ENCODE measurements at regions not wholly inside any gene's neighbourhood (a gene's known extent, or its start where the extent isn't known, plus 50 kb on each side); places are given as distances from the start of the nearest gene placed in this dataset.

DNA sequence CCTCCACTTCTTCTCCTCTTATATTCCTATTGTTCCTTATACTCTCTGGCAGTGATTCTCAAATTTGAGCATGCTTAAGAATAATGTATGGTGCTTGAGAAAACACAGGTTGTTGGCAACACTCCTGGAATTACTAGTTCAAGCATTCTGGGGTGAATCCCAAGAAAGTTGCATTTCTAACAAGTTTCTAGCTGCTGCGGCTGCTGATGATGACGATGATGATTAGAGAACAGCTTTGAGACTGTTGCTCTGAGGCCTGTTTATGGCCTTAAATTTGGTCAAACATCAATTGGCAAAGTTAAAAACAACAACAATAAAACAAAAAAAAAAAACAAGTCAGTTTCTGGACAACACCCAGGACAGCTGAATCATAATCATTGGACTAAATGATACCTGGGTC is 961.9 kb downstream of the CDH11 start:
- Histone ChIP-seq H3K9me3 (no peaks in the 10 kb centered on the region), H3K27me3 (no peaks in the 10 kb centered on the region), H3K36me3 (no peaks in the 10 kb centered on the region), H3K4me1 (no peaks in the 10 kb centered on the region), H3K4me3 (no peak overlapping the region), H3K27ac (no peak overlapping the region)
- intact Hi-C loops (cut with DNase I; ENCODE audit: low total_unique reads): no loop called here
- DNase-seq: no peak
- TF ChIP-seq CTCF (IDR thresholded peaks at IDR 0.05) (no peak), POLR2A (IDR thresholded peaks at IDR 0.05) (no peak)

- no peaks in the 10 kb centered on the region for H3K27me3 ChIP-seq
- no peak overlapping the region for H3K27ac ChIP-seq
- TF ChIP-seq CTCF (IDR thresholded peaks at IDR 0.05): no peak
- H3K9me3 ChIP-seq: no peaks in the 10 kb centered on the region
- intact Hi-C loops (cut with DNase I; ENCODE audit: low total_unique reads): no loop called here
- no peak for DNase-seq
- H3K4me3 ChIP-seq: no peak overlapping the region
- no peaks in the 10 kb centered on the region for H3K36me3 ChIP-seq
- no peaks in the 10 kb centered on the region for H3K4me1 ChIP-seq
Observed at GRCh38 chr16:64158941-64159588, 962.8 kb downstream of the CDH11 start.

GRCh38 chr16:64153718-64154117 is 968.1 kb downstream of the CDH11 start:
- H3K4me3 ChIP-seq: no peak overlapping the region
- no peaks in the 10 kb centered on the region for H3K36me3 ChIP-seq
- H3K4me1 ChIP-seq: no peaks in the 10 kb centered on the region
- no peak for DNase-seq
- intact Hi-C loops (cut with DNase I; ENCODE audit: low total_unique reads): no loop called here
- no peaks in the 10 kb centered on the region for H3K27me3 ChIP-seq
- no peak overlapping the region for H3K27ac ChIP-seq
- H3K9me3 ChIP-seq: no peaks in the 10 kb centered on the region
- no peak for TF ChIP-seq POLR2A (IDR thresholded peaks at IDR 0.05)
- no peak for TF ChIP-seq CTCF (IDR thresholded peaks at IDR 0.05)

GRCh38 chr16:64151990-64152767 is 969.7 kb downstream of the CDH11 start:
- no peak overlapping the region for H3K27ac ChIP-seq
- no peak overlapping the region for H3K4me3 ChIP-seq
- no peaks in the 10 kb centered on the region for H3K27me3 ChIP-seq
- TF ChIP-seq POLR2A (IDR thresholded peaks at IDR 0.05) (no peak), CTCF (IDR thresholded peaks at IDR 0.05) (no peak)
- intact Hi-C loops (cut with DNase I; ENCODE audit: low total_unique reads): no loop called here
- DNase-seq: no peak
- no peaks in the 10 kb centered on the region for H3K4me1 ChIP-seq
- no peaks in the 10 kb centered on the region for H3K9me3 ChIP-seq
- no peaks in the 10 kb centered on the region for H3K36me3 ChIP-seq

GRCh38 chr16:64150193-64150592 is 971.7 kb downstream of the CDH11 start:
- Histone ChIP-seq H3K9me3 (no peaks in the 10 kb centered on the region), H3K27me3 (no peaks in the 10 kb centered on the region), H3K4me3 (no peak overlapping the region), H3K36me3 (no peaks in the 10 kb centered on the region), H3K27ac (no peak overlapping the region), H3K4me1 (no peaks in the 10 kb centered on the region)
- DNase-seq: no peak
- intact Hi-C loops (cut with DNase I; ENCODE audit: low total_unique reads): no loop called here
- no peak for TF ChIP-seq CTCF (IDR thresholded peaks at IDR 0.05)
- no peak for TF ChIP-seq POLR2A (IDR thresholded peaks at IDR 0.05)

All from uterus (tissue), 3 donors.